HepG2 (cell line): ENCODE measurements at regions not wholly inside any gene's neighbourhood (a gene's known extent, or its start where the extent isn't known, plus 50 kb on each side); places are given as distances from the start of the nearest gene placed in this dataset.

Source experiments
- ATAC-seq: fragments of 200-7000 bp; cut with Tn5 transposase; 3 replicates; pipeline ENCODE4 v1.9.1; 2020; ENCODE audit warnings: mild to moderate bottlenecking, moderate library complexity
- BruUV-seq: library from RNA; stranded (reverse); fragments of 400-500 nt; replicated peaks from 2 replicates; lab custom pipeline; 2021; lab: Mats Ljungman, UMichigan
- CTCF ChIA-PET: fragments of 300-600 bp; formaldehyde crosslinking; extraction: SDS; loops from one replicate; lab custom pipeline; 2021; ENCODE audit warnings: low total read pairs, inconsistent platforms, low intra/inter-chr PET ratio; lab: Yijun Ruan, JAX
- POLR2A ChIA-PET: fragments of 350-600 bp; sonication (Branson Sonifier 250); formaldehyde crosslinking; loops from one replicate; lab custom pipeline; 2020; ENCODE audit warnings: antibody characterized with exemption, inconsistent platforms; lab: Yijun Ruan, JAX
- DNase-seq: peaks from one replicate; pipeline ENCODE4 v3.0.0-alpha.2; 2015; ENCODE audit warnings: low spot score
- FAIRE-seq: peaks from 3 replicates; lab custom pipeline; 2011; peaks lifted over from hg19 to GRCh38; lab: Jason Lieb, UNC
- H2AFZ ChIP-seq: one replicate; pipeline ENCODE4 v1.6.1; 2011; ENCODE audit warnings: low read length, inconsistent platforms
- H3K27ac ChIP-seq: fragments of 300-600 bp; 3 replicates; pipeline ENCODE4 v1.8.0; 2011; ENCODE audit warnings: mixed run types, mild to moderate bottlenecking, mixed read lengths, low read length, inconsistent platforms; ENCODE audit not compliant: insufficient read depth; ENCODE audit errors: extremely low read length
- H3K27me3 ChIP-seq, 2 experiments: fragments of 200-600 bp in 1 of 2; 2 replicates in 1 of 2; 3 replicates in 1 of 2; pipeline versions ENCODE4 v1.6.0 to v1.8.0; 2011; ENCODE audit warnings: low read length in 2 of 2, mild to moderate bottlenecking in 2 of 2, moderate library complexity in 2 of 2, inconsistent platforms in 1 of 2; ENCODE audit not compliant: insufficient read depth in 2 of 2, control insufficient read depth in 1 of 2
- H3K36me3 ChIP-seq, 2 experiments: fragments of 200-600 bp in 1 of 2; replicated peaks in 1 of 2; 2 replicates in 1 of 2; 3 replicates in 1 of 2; pipeline versions ENCODE4 v1.5.1 to v1.8.0; 2011; ENCODE audit warnings: low read length in 2 of 2, inconsistent platforms in 1 of 2; ENCODE audit not compliant: insufficient read depth in 2 of 2, control insufficient read depth in 1 of 2
- H3K4me1 ChIP-seq: 2 replicates; pipeline ENCODE4 v1.5.1; 2012; ENCODE audit warnings: low read length, inconsistent platforms; ENCODE audit not compliant: insufficient read depth
- H3K4me2 ChIP-seq: 2 replicates; pipeline ENCODE4 v1.6.0; 2011; ENCODE audit warnings: low read depth, low read length, inconsistent platforms
- H3K4me3 ChIP-seq, 3 experiments: fragments of 200-600 bp in 1 of 3; sonication (generic), shearing (Covaris generic) in 1 of 3; replicated peaks in 1 of 3; 2 replicates each; pipeline ENCODE4 v1.5.1; 2011 to 2016; ENCODE audit warnings: low read length in 3 of 3, inconsistent platforms in 2 of 3, low read depth in 2 of 3, mild to moderate bottlenecking in 2 of 3, control low read depth in 1 of 3, mixed read lengths in 1 of 3; ENCODE audit not compliant: insufficient read depth in 1 of 3
- H3K79me2 ChIP-seq: one replicate; pipeline ENCODE4 v1.6.1; 2011; ENCODE audit warnings: low read length, inconsistent platforms; ENCODE audit not compliant: insufficient read depth
- H3K9ac ChIP-seq: 2 replicates; pipeline ENCODE4 v1.6.0; 2011; ENCODE audit warnings: mild to moderate bottlenecking, low read depth, low read length, inconsistent platforms; ENCODE audit not compliant: insufficient read depth
- H3K9me3 ChIP-seq: 2 replicates; pipeline ENCODE4 v1.5.1; 2012; ENCODE audit warnings: mild to moderate bottlenecking, low read length
- H4K20me1 ChIP-seq: 2 replicates; pipeline ENCODE4 v1.6.0; 2011; ENCODE audit warnings: inconsistent platforms, mild to moderate bottlenecking, low read length, moderate library complexity; ENCODE audit not compliant: insufficient read depth
- CREB1 ChIP-seq, 2 experiments: fragments of 450-650 bp in 1 of 2; IDR thresholded peaks; 2 replicates each; pipeline ENCODE4 v1.6.1; 2016 to 2017; ENCODE audit warnings: control low read depth in 1 of 2, mild to moderate bottlenecking in 1 of 2, missing compliant biosample characterization in 1 of 2, missing genetic modification characterization in 1 of 2
- ERF ChIP-seq: IDR thresholded peaks from 2 replicates; pipeline ENCODE4 v1.6.1; 2018; ENCODE audit warnings: missing biosample characterization, missing genetic modification reagents
- HMG20B ChIP-seq: conservative IDR thresholded peaks from 2 replicates; pipeline ENCODE4 v1.6.1; 2016; ENCODE audit warnings: missing genetic modification reagents, missing compliant biosample characterization
- NAIF1 ChIP-seq: sonication (generic); formaldehyde crosslinking; IDR thresholded peaks from 2 replicates; pipeline ENCODE4 v1.5.0; 2020; ENCODE audit warnings: mild to moderate bottlenecking, missing genetic modification reagents, borderline replicate concordance
- RBFOX2 ChIP-seq: fragments of 200-400 bp; formaldehyde crosslinking; IDR thresholded peaks from 2 replicates; pipeline ENCODE4 v1.6.1; 2017; ENCODE audit warnings: low read depth, mild to moderate bottlenecking, low read length
- SALL2 ChIP-seq: sonication (generic); formaldehyde crosslinking; IDR thresholded peaks from 2 replicates; pipeline ENCODE4 v1.8.1; 2023; ENCODE audit warnings: mild to moderate bottlenecking, missing genetic modification reagents, inconsistent platforms
- ZMAT3 ChIP-seq: sonication (generic); formaldehyde crosslinking; conservative IDR thresholded peaks from 2 replicates; pipeline ENCODE4 v1.7.0; 2021; ENCODE audit warnings: missing genetic modification reagents
- ZNF292 ChIP-seq: sonication (generic); formaldehyde crosslinking; IDR thresholded peaks from 2 replicates; pipeline ENCODE4 v1.8.1; 2022; ENCODE audit warnings: mild to moderate bottlenecking, low read depth, missing genetic modification reagents, borderline replicate concordance
- ZNF296 ChIP-seq: sonication (generic); formaldehyde crosslinking; conservative IDR thresholded peaks from 2 replicates; pipeline ENCODE4 v1.5.0; 2020; ENCODE audit warnings: mild to moderate bottlenecking, missing genetic modification reagents
- ZNF317 ChIP-seq: sonication (generic); formaldehyde crosslinking; IDR thresholded peaks from 2 replicates; pipeline ENCODE4 v1.5.0; 2020; ENCODE audit warnings: mild to moderate bottlenecking, missing genetic modification reagents
- ZNF337 ChIP-seq: sonication (generic); formaldehyde crosslinking; IDR thresholded peaks from 2 replicates; pipeline ENCODE4 v1.5.1; 2020; ENCODE audit warnings: missing genetic modification reagents, low read depth, mild to moderate bottlenecking, borderline replicate concordance
- ZNF589 ChIP-seq: sonication (generic); formaldehyde crosslinking; conservative IDR thresholded peaks from 2 replicates; pipeline ENCODE4 v1.8.0; 2022; ENCODE audit warnings: mild to moderate bottlenecking, moderate library complexity, missing genetic modification reagents
- ZNF713 ChIP-seq: sonication (generic); formaldehyde crosslinking; IDR thresholded peaks from 2 replicates; pipeline ENCODE4 v1.4.0; 2020; ENCODE audit warnings: mild to moderate bottlenecking, missing genetic modification reagents
- WGBS: methylation state at CpG from one replicate; pipeline ENCODE4 v1.1.6; 2017; ENCODE audit warnings: low lambda C conversion rate; 5-methylcytosine and 5-hydroxymethylcytosine counted together
- in situ Hi-C: cut with HindIII; loops from 2 replicates; pipeline ENCODE4 v1.10.0; 2017; ENCODE audit warnings: low pct_unique_long_range_greater_than_20kb; ENCODE audit not compliant: extremely low pct_ligation_motif_present
- intact Hi-C: fragments of 100-400 bp; cut with micrococcal nuclease; formaldehyde crosslinking; loops from one replicate; pipeline ENCODE4 v1.10.0; 2022; ENCODE audit not compliant: unreplicated experiment
- TF ChIP-seq, protein P1 (sequence below): sonication (generic); formaldehyde crosslinking; IDR thresholded peaks from 2 replicates; pipeline ENCODE4 v1.4.0; 2020; ENCODE audit warnings: missing genetic modification reagents, mild to moderate bottlenecking, borderline replicate concordance
- TF ChIP-seq, protein P2 (sequence below): sonication (generic); formaldehyde crosslinking; IDR thresholded peaks from 2 replicates; pipeline ENCODE4 v1.5.0; 2020; ENCODE audit warnings: missing genetic modification reagents
- TF ChIP-seq, protein P3 (sequence below): sonication (generic); formaldehyde crosslinking; IDR thresholded peaks from 2 replicates; pipeline ENCODE4 v1.5.0; 2020; ENCODE audit warnings: missing genetic modification reagents, mild to moderate bottlenecking, borderline replicate concordance
- TF ChIP-seq, protein P4 (sequence below): sonication (generic); formaldehyde crosslinking; IDR thresholded peaks from 2 replicates; pipeline ENCODE4 v1.5.0; 2020; ENCODE audit warnings: missing genetic modification reagents

DNA sequence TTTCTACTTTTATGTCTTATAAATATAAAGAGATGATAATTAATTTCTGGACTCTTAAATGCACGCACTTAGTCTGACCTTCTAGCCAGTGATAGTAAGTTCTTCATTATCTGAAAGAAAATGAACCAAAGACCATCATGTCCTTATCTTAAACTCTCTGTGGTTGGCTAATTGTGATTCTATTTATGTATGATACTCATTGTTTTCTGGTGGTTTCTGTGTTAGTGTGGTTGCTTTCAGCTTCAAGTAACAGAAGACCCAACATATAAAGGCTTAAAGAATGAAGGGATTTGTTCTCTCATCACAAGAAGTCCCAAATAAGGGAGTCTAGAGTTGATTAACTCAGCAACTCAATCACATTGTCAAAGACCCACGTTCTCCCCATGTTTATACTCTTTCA lies 225.2 kb upstream of the TANK start:
- BruUV-seq, result no TSS peak
- peaks cover 11% of the 10 kb centered on the region for H3K4me1 ChIP-seq
- no peaks in the 10 kb centered on the region for H3K9me3 ChIP-seq
- ATAC-seq (no peak), FAIRE-seq (no peak), DNase-seq (no peak)
- in situ Hi-C loops, result no loop called here
- ChIA-PET POLR2A (no interaction called here), CTCF (no interaction called here)
- no peaks in the 10 kb centered on the region for H3K79me2 ChIP-seq
- no peak overlapping the region for H3K4me2 ChIP-seq
- H3K27ac ChIP-seq, result no peak overlapping the region
- no peak overlapping the region for H2AFZ ChIP-seq
- WGBS, result 31% methylated on average over 2 of the region's 2 CpGs
- no peak overlapping the region for H3K4me3 ChIP-seq
- H3K27me3 ChIP-seq, result no peaks in the 10 kb centered on the region
- no peak overlapping the region for H3K9ac ChIP-seq
- H3K36me3 ChIP-seq, result no peaks in the 10 kb centered on the region
- H4K20me1 ChIP-seq, result no peaks in the 10 kb centered on the region
- intact Hi-C loops, result no loop called here
- TF ChIP-seq ZNF337 (CRISPR knock-in tag) (no peak), HMG20B (CRISPR knock-in tag) (no peak), ZMAT3 (no peak), NAIF1 (CRISPR knock-in tag) (no peak), RBFOX2 (no peak), ERF (CRISPR knock-in tag) (no peak), CREB1 (IDR thresholded peaks at IDR 0.05) (no peak), CREB1 (CRISPR knock-in tag; IDR thresholded peaks at IDR 0.05) (no peak), ZNF713 (CRISPR knock-in tag) (no peak), ZNF292 (no peak), ZNF296 (CRISPR knock-in tag) (no peak), ZNF317 (CRISPR knock-in tag) (no peak), ZNF589 (no peak), SALL2 (CRISPR knock-in tag) (no peak)
- TF ChIP-seq, protein P1, sequence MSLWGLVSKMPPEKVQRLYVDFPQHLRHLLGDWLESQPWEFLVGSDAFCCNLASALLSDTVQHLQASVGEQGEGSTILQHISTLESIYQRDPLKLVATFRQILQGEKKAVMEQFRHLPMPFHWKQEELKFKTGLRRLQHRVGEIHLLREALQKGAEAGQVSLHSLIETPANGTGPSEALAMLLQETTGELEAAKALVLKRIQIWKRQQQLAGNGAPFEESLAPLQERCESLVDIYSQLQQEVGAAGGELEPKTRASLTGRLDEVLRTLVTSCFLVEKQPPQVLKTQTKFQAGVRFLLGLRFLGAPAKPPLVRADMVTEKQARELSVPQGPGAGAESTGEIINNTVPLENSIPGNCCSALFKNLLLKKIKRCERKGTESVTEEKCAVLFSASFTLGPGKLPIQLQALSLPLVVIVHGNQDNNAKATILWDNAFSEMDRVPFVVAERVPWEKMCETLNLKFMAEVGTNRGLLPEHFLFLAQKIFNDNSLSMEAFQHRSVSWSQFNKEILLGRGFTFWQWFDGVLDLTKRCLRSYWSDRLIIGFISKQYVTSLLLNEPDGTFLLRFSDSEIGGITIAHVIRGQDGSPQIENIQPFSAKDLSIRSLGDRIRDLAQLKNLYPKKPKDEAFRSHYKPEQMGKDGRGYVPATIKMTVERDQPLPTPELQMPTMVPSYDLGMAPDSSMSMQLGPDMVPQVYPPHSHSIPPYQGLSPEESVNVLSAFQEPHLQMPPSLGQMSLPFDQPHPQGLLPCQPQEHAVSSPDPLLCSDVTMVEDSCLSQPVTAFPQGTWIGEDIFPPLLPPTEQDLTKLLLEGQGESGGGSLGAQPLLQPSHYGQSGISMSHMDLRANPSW (CRISPR knock-in tag), result no peak
- TF ChIP-seq, protein P2, sequence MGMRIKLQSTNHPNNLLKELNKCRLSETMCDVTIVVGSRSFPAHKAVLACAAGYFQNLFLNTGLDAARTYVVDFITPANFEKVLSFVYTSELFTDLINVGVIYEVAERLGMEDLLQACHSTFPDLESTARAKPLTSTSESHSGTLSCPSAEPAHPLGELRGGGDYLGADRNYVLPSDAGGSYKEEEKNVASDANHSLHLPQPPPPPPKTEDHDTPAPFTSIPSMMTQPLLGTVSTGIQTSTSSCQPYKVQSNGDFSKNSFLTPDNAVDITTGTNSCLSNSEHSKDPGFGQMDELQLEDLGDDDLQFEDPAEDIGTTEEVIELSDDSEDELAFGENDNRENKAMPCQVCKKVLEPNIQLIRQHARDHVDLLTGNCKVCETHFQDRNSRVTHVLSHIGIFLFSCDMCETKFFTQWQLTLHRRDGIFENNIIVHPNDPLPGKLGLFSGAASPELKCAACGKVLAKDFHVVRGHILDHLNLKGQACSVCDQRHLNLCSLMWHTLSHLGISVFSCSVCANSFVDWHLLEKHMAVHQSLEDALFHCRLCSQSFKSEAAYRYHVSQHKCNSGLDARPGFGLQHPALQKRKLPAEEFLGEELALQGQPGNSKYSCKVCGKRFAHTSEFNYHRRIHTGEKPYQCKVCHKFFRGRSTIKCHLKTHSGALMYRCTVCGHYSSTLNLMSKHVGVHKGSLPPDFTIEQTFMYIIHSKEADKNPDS (CRISPR knock-in tag), result no peak
- TF ChIP-seq, protein P3, sequence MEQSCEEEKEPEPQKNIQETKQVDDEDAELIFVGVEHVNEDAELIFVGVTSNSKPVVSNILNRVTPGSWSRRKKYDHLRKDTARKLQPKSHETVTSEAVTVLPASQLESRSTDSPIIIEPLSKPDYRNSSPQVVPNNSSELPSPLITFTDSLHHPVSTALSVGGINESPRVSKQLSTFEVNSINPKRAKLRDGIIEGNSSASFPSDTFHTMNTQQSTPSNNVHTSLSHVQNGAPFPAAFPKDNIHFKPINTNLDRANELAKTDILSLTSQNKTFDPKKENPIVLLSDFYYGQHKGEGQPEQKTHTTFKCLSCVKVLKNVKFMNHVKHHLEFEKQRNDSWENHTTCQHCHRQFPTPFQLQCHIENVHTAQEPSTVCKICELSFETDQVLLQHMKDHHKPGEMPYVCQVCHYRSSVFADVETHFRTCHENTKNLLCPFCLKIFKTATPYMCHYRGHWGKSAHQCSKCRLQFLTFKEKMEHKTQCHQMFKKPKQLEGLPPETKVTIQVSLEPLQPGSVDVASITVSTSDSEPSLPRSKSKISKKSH (CRISPR knock-in tag), result no peak
- TF ChIP-seq, protein P4, sequence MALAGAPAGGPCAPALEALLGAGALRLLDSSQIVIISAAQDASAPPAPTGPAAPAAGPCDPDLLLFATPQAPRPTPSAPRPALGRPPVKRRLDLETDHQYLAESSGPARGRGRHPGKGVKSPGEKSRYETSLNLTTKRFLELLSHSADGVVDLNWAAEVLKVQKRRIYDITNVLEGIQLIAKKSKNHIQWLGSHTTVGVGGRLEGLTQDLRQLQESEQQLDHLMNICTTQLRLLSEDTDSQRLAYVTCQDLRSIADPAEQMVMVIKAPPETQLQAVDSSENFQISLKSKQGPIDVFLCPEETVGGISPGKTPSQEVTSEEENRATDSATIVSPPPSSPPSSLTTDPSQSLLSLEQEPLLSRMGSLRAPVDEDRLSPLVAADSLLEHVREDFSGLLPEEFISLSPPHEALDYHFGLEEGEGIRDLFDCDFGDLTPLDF, result no peak
